ENCODE measurements at regions not wholly inside any gene's neighbourhood (a gene's known extent, or its start where the extent isn't known, plus 50 kb on each side); places are given as distances from the start of the nearest gene placed in this dataset.
"Not testable (repeated sequence)": the region's sequence is repeated elsewhere in the genome, so short reads cannot be mapped to it uniquely, and the experiment has no call there.

DNA sequence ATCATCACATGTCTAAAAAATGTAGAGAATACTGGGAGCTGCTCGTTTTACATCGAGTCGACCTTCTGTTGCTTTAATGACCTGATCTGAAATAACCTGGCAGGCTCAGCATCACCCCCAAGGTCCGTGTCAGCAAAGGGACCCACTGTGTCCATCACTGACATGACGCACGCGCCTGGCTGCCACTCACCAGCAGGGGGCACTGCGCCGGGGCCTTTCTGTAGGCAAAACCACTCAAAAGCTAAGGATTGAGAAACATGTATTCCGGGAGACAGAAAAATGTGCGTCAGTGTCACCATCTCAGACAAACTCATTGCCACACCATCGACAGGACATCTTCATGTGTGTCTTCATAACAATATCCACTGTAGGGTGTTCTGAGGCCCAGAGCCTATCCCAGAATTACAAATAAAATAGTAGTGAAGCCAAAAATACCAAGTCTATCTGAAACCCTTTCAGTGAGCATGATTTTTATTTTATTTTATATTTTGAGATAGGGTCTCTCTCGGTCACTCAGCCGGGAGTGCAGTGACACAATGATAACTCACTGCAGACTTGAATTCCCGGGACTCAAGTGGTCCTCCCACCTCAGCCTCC lies 130.3 kb upstream of the LSM14A start:
- peak; percentile 56 for DNase-seq

- DNase-seq: no peak
These were observed 128.3 kb upstream of the LSM14A start for GRCh38 chr19:34044021-34044420.

DNA sequence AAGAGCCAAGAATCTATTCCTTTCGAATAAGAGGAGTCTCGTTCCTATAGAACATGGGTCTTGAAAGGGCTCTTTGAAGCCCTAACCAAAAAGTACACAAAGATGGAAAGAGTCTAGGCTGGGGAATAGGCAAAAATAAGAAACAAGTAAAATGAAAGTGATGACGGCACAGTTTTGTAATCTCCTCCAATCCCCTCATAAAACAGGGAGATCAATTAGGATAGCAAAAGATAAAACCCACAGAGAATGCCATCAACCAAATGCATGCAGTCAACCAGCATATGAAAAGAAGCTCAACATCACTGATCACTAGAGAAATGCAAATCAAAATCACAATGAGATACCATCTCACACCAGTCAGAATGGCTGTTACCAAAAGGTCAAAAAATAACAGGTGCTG lies 122.4 kb upstream of the LSM14A start:
- DNase-seq: no peak

GRCh38 chr19:34050430-34050829 lies 121.9 kb upstream of the LSM14A start:
- DNase-seq: not testable (repeated sequence)

GRCh38 chr19:34051255-34051654 lies 121.0 kb upstream of the LSM14A start:
- no peak for DNase-seq

- DNase-seq: no peak
These were observed 115.1 kb upstream of the LSM14A start for GRCh38 chr19:34057155-34057554.

- DNase-seq: no peak
These were observed 106.2 kb upstream of the LSM14A start for GRCh38 chr19:34066007-34066643.

DNA sequence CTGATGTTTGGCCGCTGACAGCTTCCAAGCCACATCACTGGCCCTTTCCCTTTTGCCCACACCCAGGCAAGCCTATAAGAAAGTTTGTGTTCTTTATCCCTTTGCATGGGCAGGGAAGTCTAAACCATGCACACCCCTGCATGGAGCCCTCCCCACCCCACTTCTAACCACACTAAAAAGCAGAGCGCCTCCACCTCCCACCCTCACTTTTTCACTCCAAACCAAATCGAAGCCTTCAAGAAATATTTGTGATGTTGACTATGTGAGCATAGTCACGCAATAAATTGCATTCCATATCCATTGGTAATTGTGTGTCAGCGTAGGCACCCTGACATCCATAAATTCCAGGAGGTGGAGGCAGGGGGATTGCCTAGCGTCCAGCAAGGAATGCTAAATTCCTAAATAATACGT lies 104.4 kb upstream of the LSM14A start:
- no peak for DNase-seq

DNA sequence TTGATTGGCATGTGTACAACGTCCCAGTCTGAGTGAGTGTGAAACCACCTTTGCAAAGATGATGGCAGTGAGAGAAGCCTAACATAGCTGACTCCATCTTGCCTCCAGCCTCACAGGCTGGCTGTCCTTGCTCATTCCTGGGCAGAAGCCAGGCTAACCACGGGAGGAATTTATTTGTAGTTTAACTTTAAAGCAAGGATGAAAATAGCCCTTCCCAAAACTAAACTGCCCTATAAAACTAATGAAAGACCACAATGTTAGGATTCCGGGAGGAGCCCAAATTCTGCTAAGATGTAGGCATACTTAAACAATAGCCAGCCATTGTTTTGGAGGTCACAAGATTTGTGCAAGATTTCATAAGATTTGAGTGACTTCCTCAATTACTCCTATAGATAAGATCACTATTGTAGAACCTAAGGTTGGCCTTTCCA lies 96.6 kb upstream of the LSM14A start:
- no peak for DNase-seq

DNA sequence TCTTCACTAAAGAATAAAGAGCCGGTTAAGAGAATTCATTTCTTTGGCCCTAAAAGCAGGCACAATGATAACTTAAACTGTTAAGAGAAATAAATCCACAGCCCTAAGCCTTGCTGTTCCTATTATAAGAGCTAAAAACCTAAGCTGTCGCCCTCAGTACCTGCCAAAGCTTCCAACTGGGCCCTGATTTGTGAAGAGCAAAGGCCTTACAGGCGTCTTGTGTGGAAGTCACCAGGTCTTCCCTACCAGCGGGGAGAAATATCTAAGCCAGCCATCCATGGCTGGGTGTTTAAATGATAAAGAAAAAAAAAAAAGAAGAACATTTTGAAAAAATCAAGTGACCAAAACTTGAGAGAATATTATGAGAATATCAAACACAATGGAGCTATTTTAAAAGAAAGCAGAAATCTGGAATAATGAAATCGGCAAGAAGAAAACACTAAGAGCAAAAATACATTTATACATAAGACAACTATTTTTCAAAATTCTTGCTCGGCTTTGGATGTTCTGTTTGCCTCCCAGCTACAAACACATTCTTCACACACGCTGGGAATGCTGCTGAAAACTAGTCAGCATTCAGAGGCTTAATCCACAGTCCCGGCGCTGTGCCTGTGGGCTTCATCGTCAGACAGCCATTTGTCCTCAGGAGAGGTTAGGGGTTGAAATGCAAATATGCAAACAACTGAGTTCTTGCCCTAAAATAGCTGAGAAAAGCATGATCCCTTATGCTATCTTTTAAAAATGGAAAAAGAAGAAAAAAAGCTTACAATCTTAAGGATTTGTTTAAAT lies 89.8 kb upstream of the LSM14A start:
- DNase-seq: no peak

DNA sequence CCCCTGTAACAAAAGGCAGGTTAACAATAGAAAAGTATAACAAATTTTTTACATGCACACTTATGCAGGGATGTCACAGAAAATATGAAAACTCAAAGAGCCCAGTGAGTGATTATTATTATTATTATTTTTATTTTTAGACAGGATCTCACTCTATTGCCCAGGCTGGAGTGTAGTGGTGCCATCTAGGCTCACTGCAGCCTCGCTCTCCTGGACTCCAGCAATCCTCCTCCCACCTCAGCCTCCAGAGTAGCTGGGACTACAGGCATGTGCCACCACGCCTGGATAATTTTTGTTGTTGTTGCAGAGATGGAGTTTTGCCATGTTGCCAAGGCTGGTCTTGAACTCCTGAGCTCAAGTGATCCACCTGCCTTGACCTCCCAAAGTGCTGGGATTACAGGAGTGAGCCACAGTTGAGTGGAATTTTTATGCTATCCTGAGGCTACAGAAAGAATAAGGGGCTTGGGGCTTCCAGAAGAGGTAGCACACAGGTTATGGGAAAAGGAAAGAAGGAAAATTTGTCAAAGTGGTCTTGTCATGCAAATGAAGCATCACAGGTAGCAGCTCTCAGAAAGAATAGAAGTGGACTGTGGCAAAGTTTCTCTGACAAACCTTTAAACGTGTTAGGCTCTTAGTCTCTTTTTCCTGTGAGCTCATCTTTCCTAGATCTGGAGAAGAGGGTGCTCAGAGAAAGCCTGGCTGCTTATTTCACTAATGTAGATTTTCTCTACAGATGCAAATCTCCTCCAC lies 87.7 kb upstream of the LSM14A start:
- no peak for DNase-seq

DNA sequence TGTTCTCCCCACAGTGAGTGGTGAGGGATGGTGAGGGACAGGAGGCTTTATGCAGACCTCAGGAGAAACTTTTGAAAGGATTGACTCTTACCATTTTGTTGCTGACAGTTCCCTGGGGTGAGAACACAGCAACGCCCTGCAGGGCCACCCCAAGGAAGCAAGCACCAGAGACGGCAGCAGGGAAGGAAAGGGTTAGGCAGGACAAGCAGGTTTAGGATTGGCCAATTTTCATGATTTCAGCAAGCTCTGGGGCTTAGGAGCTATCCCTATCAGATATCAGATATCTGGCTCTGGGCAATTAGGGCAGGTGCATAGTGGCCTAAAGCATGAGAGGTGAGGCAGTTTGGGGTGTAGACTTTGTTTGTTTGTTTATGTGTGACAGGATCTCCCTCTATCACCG lies 87.0 kb upstream of the LSM14A start:
- no peak for DNase-seq

DNA sequence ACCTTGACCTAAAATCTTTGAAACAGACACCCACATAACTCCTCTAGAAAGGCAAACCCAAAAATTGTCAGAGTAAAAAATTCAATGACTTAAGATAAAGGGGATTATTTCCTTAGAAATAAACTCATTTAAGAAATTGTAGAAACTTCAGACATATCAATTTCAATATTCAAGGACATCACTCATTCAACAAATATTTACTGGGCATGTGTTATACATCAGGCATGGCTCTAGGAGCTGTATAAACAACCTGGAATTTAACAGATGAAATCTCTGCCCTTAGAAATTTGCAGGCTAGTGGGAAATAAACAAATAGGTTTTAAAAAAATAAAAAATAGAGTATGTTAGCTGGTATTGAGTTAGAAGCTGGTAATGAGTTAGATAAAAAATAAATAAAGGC lies 84.0 kb upstream of the LSM14A start:
- DNase-seq: no peak

DNA sequence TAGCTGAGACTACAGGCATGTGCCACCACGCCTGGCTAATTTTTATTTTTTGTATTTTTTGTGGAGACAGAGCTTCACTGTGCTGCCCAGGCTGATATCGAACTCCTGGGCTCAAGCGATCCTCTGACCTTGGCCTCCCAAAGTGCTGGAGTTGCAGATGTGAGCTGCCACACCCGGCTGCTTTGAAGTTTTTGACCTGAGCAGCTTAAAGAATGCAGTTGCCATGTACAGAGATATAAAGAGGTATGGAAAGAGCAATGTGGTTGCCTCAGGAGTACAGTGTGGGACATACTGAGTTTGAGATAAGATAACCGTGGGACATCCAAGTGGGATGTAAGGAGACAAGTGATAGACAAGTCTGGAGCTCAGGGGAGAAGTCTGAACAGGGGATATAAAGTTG lies 82.7 kb upstream of the LSM14A start:
- no peak for DNase-seq

GRCh38 chr19:34094960-34095359 lies 77.3 kb upstream of the LSM14A start:
- no peak for DNase-seq

- DNase-seq: not testable (repeated sequence)
These were observed 76.9 kb upstream of the LSM14A start for GRCh38 chr19:34095411-34095810.

DNA sequence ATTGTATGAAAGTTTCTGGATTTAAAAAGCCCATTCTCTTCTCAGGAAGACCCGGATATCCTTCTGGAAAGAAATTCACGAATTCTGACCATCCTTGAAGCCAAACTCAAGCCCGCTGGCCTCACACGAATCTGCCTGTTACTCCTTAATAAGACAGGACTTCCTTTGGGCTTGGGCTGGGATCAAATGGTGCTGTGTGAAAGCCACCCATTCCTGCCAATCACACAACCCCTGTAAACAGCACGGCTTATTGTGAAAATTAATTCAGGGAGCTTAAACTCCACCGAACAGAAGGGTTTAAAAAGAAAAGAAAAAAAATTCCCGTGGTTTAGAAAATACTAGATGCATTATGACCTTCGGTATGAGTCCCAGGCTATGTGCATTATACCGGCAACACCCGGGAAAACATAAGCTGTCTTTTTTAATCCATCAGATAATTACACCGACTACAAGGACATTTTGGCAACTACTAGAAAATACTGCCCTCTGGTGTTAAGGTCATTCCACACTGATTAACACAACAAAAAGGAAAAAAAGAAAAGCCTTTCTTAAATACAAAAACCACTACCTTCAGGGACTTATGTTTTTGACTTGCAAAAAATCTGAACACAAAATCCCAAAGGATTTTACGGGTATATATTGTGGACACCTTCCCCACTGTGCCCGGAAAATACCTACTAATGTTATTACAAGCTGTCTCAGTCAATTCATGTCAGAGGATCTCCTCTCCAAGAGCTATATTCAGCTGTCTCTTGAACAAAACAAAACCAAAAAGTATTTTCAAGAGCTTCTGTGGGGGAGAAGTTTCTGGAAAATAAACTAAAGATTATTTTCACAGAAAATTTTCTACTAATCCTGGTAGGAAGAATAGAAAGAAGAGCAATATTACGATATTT lies 76.0 kb upstream of the LSM14A start:
- DNase-seq: peak; percentile 48

DNA sequence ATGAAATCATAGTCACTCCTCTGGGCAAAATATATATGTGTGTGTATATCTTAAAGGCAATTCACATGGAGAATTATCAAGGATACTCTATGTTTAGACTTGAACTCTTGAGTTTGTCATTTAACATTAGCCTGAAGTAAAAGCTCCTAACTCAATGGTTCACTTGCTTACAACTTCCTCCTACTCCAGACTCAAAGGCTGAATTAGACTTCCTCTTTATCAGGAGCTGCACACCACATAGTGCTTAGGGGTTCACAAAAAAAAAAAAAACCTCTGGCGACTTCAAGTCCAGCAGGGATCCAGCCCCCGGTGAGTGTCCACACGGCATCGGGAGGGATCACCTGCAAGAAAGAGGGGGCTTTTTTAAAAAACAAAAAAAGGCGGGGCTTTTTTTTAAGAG lies 68.2 kb upstream of the LSM14A start:
- DNase-seq: no peak

GRCh38 chr19:34104557-34104956 lies 67.7 kb upstream of the LSM14A start:
- no peak for DNase-seq

- DNase-seq: no peak
These were observed 62.7 kb upstream of the LSM14A start for GRCh38 chr19:34109596-34109995.

DNA sequence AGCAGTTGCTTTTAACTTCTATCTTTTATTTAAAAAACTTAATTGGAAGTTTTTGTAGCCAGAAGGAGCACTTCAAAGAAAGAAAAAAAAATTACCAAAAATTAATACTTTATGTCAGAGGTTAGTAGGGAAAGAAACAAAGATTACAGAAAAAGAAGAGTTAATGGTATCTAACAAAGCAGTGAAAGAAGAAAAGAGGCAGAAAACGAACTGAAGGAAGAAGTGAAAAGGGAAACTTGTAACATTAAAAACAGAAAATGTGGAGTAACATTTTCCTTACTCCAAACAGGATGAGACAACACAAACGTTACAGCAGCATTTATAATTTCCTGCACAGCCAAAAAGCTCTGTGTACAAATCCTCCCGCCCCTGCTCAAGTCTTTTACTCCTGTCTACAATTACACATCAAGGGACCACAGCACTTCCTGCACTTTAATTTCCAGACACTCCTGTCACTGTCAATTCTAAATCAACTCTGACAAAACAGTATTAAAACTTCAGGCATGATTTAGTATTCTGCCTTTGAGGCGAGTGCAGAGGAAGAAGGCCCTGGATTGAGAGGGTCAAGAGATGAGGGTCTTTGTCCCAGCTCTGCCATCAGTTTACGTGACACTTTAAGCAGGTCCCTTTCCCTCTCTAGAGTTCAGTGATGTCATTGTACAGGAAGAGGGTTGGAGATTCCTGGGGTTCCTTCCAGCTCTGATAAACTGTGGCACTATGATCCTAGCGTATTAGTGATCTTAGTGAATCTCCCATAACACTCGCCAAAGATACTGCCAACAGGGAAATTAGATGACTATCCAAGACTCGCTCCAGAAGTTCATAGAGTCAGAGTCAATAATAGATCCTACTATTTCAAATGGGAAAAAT lies 53.2 kb upstream of the LSM14A start:
- no peak for DNase-seq

All from CD4-positive, alpha-beta T cell treated with Interleukin-4 for 4 hours (primary cell).